ENCODE measurements at regions not wholly inside any gene's neighbourhood (a gene's known extent, or its start where the extent isn't known, plus 50 kb on each side); places are given as distances from the start of the nearest gene placed in this dataset.

- Histone ChIP-seq H3K9me2 (replicated peaks; ENCODE audit: control insufficient read depth, low read length) (no peaks in the 10 kb centered on the region), H3K9me3 (ENCODE audit: control insufficient read depth, insufficient read depth, low read length) (no peaks in the 10 kb centered on the region), H4K20me1 (ENCODE audit: control insufficient read depth, insufficient read depth, low read depth, low read length) (no peaks in the 10 kb centered on the region), H3K4me2 (ENCODE audit: low read length) (no peak overlapping the region), H3K4me3 (ENCODE audit: low read length) (no peak overlapping the region), H3K79me2 (ENCODE audit: control insufficient read depth, low read length) (no peaks in the 10 kb centered on the region), H3K27ac (ENCODE audit: low read depth, low read length) (no peak overlapping the region), H3K4me1 (ENCODE audit: control insufficient read depth, low read length) (no peaks in the 10 kb centered on the region), H3K36me3 (ENCODE audit: control insufficient read depth, low read length) (no peaks in the 10 kb centered on the region), H3K27me3 (ENCODE audit: control insufficient read depth, low read length) (no peaks in the 10 kb centered on the region), H3F3A (ENCODE audit: control insufficient read depth, insufficient read depth) (no peaks in the 10 kb centered on the region)
- no peak for TF ChIP-seq EZH2phosphoT487 (IDR thresholded peaks at IDR 0.05; ENCODE audit: borderline replicate concordance, low read length)
- TF ChIP-seq, protein P1, sequence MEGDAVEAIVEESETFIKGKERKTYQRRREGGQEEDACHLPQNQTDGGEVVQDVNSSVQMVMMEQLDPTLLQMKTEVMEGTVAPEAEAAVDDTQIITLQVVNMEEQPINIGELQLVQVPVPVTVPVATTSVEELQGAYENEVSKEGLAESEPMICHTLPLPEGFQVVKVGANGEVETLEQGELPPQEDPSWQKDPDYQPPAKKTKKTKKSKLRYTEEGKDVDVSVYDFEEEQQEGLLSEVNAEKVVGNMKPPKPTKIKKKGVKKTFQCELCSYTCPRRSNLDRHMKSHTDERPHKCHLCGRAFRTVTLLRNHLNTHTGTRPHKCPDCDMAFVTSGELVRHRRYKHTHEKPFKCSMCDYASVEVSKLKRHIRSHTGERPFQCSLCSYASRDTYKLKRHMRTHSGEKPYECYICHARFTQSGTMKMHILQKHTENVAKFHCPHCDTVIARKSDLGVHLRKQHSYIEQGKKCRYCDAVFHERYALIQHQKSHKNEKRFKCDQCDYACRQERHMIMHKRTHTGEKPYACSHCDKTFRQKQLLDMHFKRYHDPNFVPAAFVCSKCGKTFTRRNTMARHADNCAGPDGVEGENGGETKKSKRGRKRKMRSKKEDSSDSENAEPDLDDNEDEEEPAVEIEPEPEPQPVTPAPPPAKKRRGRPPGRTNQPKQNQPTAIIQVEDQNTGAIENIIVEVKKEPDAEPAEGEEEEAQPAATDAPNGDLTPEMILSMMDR (IDR thresholded peaks at IDR 0.05; ENCODE audit: low read depth, low read length, poor library complexity, severe bottlenecking), result no peak
Measured at GRCh38 chr2:79373358-79374130, 139.3 kb upstream of the CTNNA2 start.

DNA sequence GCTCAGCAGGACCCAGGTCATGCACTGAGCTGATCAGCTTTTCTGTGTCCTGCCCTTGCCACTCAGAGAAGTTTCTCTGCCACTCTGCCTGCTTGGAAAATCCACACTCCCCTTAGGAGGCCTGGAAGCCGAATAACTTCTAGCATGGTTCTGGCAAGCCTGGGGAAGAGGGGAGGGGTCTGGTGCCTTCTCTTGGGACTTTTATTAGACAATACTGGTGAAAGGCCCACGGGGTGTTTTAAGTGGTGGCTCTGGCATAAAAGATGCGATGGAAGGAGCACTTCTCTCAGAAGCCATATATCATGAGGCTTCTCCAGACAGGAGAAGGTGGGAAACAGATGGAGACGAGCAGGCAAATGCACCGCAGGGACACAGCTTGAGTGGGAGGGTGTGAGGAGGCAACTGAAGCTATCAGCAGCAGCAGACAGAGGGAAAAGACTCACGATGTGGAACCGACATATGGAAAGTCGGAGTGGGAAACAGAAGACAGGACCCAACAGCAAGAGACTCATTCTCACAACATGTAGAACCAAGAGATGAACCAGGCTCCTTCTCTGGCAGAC is 141.8 kb upstream of the CTNNA2 start:
- Histone ChIP-seq H3K27me3 (ENCODE audit: control insufficient read depth, low read length) (no peaks in the 10 kb centered on the region), H3K36me3 (ENCODE audit: control insufficient read depth, low read length) (no peaks in the 10 kb centered on the region), H3K4me1 (ENCODE audit: control insufficient read depth, low read length) (no peaks in the 10 kb centered on the region), H3K4me3 (ENCODE audit: low read length) (no peak overlapping the region), H4K20me1 (ENCODE audit: control insufficient read depth, insufficient read depth, low read depth, low read length) (no peaks in the 10 kb centered on the region), H3K4me2 (ENCODE audit: low read length) (no peak overlapping the region), H3K9me3 (ENCODE audit: control insufficient read depth, insufficient read depth, low read length) (no peaks in the 10 kb centered on the region), H3K27ac (ENCODE audit: low read depth, low read length) (no peak overlapping the region), H3F3A (ENCODE audit: control insufficient read depth, insufficient read depth) (no peaks in the 10 kb centered on the region), H3K9me2 (replicated peaks; ENCODE audit: control insufficient read depth, low read length) (no peaks in the 10 kb centered on the region), H3K79me2 (ENCODE audit: control insufficient read depth, low read length) (no peaks in the 10 kb centered on the region)
- TF ChIP-seq EZH2phosphoT487 (IDR thresholded peaks at IDR 0.05; ENCODE audit: borderline replicate concordance, low read length), result no peak
- TF ChIP-seq, protein P1 (IDR thresholded peaks at IDR 0.05; ENCODE audit: low read depth, low read length, poor library complexity, severe bottlenecking), result no peak

- no peaks in the 10 kb centered on the region for H4K20me1 ChIP-seq (ENCODE audit: control insufficient read depth, insufficient read depth, low read depth, low read length)
- no peaks in the 10 kb centered on the region for H3K36me3 ChIP-seq (ENCODE audit: control insufficient read depth, low read length)
- no peaks in the 10 kb centered on the region for H3F3A ChIP-seq (ENCODE audit: control insufficient read depth, insufficient read depth)
- H3K9me3 ChIP-seq (ENCODE audit: control insufficient read depth, insufficient read depth, low read length), result no peaks in the 10 kb centered on the region
- H3K4me3 ChIP-seq (ENCODE audit: low read length), result no peak overlapping the region
- no peaks in the 10 kb centered on the region for H3K4me1 ChIP-seq (ENCODE audit: control insufficient read depth, low read length)
- no peaks in the 10 kb centered on the region for H3K79me2 ChIP-seq (ENCODE audit: control insufficient read depth, low read length)
- no peaks in the 10 kb centered on the region for H3K27me3 ChIP-seq (ENCODE audit: control insufficient read depth, low read length)
- H3K4me2 ChIP-seq (ENCODE audit: low read length), result no peak overlapping the region
- no peaks in the 10 kb centered on the region for H3K9me2 ChIP-seq (replicated peaks; ENCODE audit: control insufficient read depth, low read length)
- no peak for TF ChIP-seq EZH2phosphoT487 (IDR thresholded peaks at IDR 0.05; ENCODE audit: borderline replicate concordance, low read length)
- TF ChIP-seq, protein P1 (IDR thresholded peaks at IDR 0.05; ENCODE audit: low read depth, low read length, poor library complexity, severe bottlenecking), result no peak
- H3K27ac ChIP-seq (ENCODE audit: low read depth, low read length), result no peak overlapping the region
Measured at GRCh38 chr2:79369127-79369526, 143.7 kb upstream of the CTNNA2 start.
